OCI-LY1 (cell line): ENCODE measurements at regions not wholly inside any gene's neighbourhood (a gene's known extent, or its start where the extent isn't known, plus 50 kb on each side); places are given as distances from the start of the nearest gene placed in this dataset.

Source experiments
- H2AFZ ChIP-seq: fragments of 200-600 bp; sonication (generic), shearing (Covaris generic); 2 replicates; pipeline ENCODE4 v1.6.0; 2014; ENCODE audit warnings: antibody characterized with exemption, mild to moderate bottlenecking, low read length
- H3F3A ChIP-seq: fragments of 200-600 bp; sonication (generic), shearing (Covaris generic); 2 replicates; pipeline ENCODE4 v1.6.0; 2014; ENCODE audit warnings: mild to moderate bottlenecking, antibody characterized with exemption, low read length, moderate library complexity; ENCODE audit not compliant: insufficient read depth
- H3K27ac ChIP-seq: fragments of 200-600 bp; sonication (generic); 2 replicates; pipeline ENCODE4 v1.5.1; 2014; ENCODE audit warnings: low read length, mixed run types, mild to moderate bottlenecking, low read depth; ENCODE audit not compliant: poor library complexity, severe bottlenecking
- H3K27me3 ChIP-seq: fragments of 200-600 bp; sonication (generic); 2 replicates; pipeline ENCODE4 v1.6.0; 2014; ENCODE audit warnings: antibody characterized with exemption, mild to moderate bottlenecking, low read length, moderate library complexity; ENCODE audit not compliant: insufficient read depth
- H3K36me3 ChIP-seq: fragments of 200-600 bp; sonication (generic); 2 replicates; pipeline ENCODE4 v1.6.1; 2014; ENCODE audit warnings: mild to moderate bottlenecking, antibody characterized with exemption, low read length, moderate library complexity, mixed read lengths; ENCODE audit not compliant: insufficient read depth
- H3K4me1 ChIP-seq: fragments of 200-600 bp; sonication (generic); 2 replicates; pipeline ENCODE4 v1.5.1; 2014; ENCODE audit warnings: mild to moderate bottlenecking, low read length, moderate library complexity; ENCODE audit not compliant: insufficient read depth, severe bottlenecking
- H3K4me2 ChIP-seq: fragments of 200-600 bp; sonication (generic), shearing (Covaris generic); 2 replicates; pipeline ENCODE4 v1.6.1; 2014; ENCODE audit warnings: low read length
- H3K4me3 ChIP-seq: fragments of 200-600 bp; sonication (generic); 2 replicates; pipeline ENCODE4 v1.5.1; 2014; ENCODE audit warnings: low read length, low read depth, mild to moderate bottlenecking, mixed read lengths; ENCODE audit not compliant: poor library complexity, severe bottlenecking
- H3K79me2 ChIP-seq: fragments of 200-600 bp; shearing (Covaris generic); 2 replicates; pipeline ENCODE4 v1.6.1; 2016; ENCODE audit warnings: mixed run types, low read length, mixed read lengths; ENCODE audit not compliant: insufficient read depth
- H3K9ac ChIP-seq: fragments of 200-600 bp; sonication (generic), shearing (Covaris generic); 2 replicates; pipeline ENCODE4 v1.6.1; 2014; ENCODE audit warnings: mild to moderate bottlenecking, low read length, mixed read lengths
- H3K9me2 ChIP-seq: fragments of 200-600 bp; sonication (generic), shearing (Covaris generic); 2 replicates; pipeline ENCODE4 v1.6.1; 2014; ENCODE audit warnings: low read depth, mild to moderate bottlenecking, low read length, mixed read lengths
- H3K9me3 ChIP-seq: fragments of 200-600 bp; shearing (Covaris generic); 2 replicates; pipeline ENCODE4 v1.6.1; 2014; ENCODE audit warnings: low read length, mixed read lengths
- H4K20me1 ChIP-seq: fragments of 200-600 bp; sonication (generic), shearing (Covaris generic); 2 replicates; pipeline ENCODE4 v1.6.0; 2016; ENCODE audit warnings: mild to moderate bottlenecking, low read length; ENCODE audit not compliant: insufficient read depth
- EZH2 ChIP-seq: fragments of 200-600 bp; sonication (generic), shearing (Covaris generic); IDR thresholded peaks from 2 replicates; pipeline ENCODE4 v1.8.0; 2017; ENCODE audit warnings: borderline replicate concordance, mixed run types, mild to moderate bottlenecking, antibody characterized with exemption, low read length, moderate library complexity, mixed read lengths
- TF ChIP-seq, protein P1 (sequence below): fragments of 200-600 bp; sonication (generic), shearing (Covaris generic); IDR thresholded peaks from 2 replicates; pipeline ENCODE4 v1.5.1; 2017; ENCODE audit warnings: mild to moderate bottlenecking, antibody characterized with exemption, low read length, moderate library complexity, mixed read lengths

GRCh38 chr12:107998863-107999262 lies 130.2 kb upstream of the WSCD2 start:
- Histone ChIP-seq H3F3A (no peaks in the 10 kb centered on the region), H3K4me2 (no peak overlapping the region), H3K4me3 (no peak overlapping the region), H2AFZ (no peak overlapping the region), H3K27ac (no peak overlapping the region), H3K9ac (no peak overlapping the region), H3K36me3 (no peaks in the 10 kb centered on the region), H4K20me1 (no peaks in the 10 kb centered on the region), H3K9me2 (no peaks in the 10 kb centered on the region), H3K9me3 (no peaks in the 10 kb centered on the region), H3K4me1 (no peaks in the 10 kb centered on the region), H3K27me3 (no peaks in the 10 kb centered on the region), H3K79me2 (no peaks in the 10 kb centered on the region)
- TF ChIP-seq, protein P1, sequence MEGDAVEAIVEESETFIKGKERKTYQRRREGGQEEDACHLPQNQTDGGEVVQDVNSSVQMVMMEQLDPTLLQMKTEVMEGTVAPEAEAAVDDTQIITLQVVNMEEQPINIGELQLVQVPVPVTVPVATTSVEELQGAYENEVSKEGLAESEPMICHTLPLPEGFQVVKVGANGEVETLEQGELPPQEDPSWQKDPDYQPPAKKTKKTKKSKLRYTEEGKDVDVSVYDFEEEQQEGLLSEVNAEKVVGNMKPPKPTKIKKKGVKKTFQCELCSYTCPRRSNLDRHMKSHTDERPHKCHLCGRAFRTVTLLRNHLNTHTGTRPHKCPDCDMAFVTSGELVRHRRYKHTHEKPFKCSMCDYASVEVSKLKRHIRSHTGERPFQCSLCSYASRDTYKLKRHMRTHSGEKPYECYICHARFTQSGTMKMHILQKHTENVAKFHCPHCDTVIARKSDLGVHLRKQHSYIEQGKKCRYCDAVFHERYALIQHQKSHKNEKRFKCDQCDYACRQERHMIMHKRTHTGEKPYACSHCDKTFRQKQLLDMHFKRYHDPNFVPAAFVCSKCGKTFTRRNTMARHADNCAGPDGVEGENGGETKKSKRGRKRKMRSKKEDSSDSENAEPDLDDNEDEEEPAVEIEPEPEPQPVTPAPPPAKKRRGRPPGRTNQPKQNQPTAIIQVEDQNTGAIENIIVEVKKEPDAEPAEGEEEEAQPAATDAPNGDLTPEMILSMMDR: no peak
- TF ChIP-seq EZH2: no peak

GRCh38 chr12:108000111-108000510 lies 129.0 kb upstream of the WSCD2 start:
- Histone ChIP-seq H2AFZ (no peak overlapping the region), H3K9ac (no peak overlapping the region), H3K36me3 (no peaks in the 10 kb centered on the region), H3K27me3 (no peaks in the 10 kb centered on the region), H3K4me1 (no peaks in the 10 kb centered on the region), H3K4me2 (no peak overlapping the region), H3K9me2 (no peaks in the 10 kb centered on the region), H3F3A (no peaks in the 10 kb centered on the region), H3K9me3 (no peaks in the 10 kb centered on the region), H4K20me1 (no peaks in the 10 kb centered on the region), H3K79me2 (no peaks in the 10 kb centered on the region), H3K27ac (no peak overlapping the region), H3K4me3 (no peak overlapping the region)
- TF ChIP-seq, protein P1: no peak
- no peak for TF ChIP-seq EZH2

GRCh38 chr12:108004319-108004718 lies 124.8 kb upstream of the WSCD2 start:
- no peaks in the 10 kb centered on the region for H3K36me3 ChIP-seq
- H2AFZ ChIP-seq: no peak overlapping the region
- no peak overlapping the region for H3K9ac ChIP-seq
- H3K4me3 ChIP-seq: no peak overlapping the region
- H3K4me2 ChIP-seq: no peak overlapping the region
- H3K79me2 ChIP-seq: no peaks in the 10 kb centered on the region
- H3K27me3 ChIP-seq: no peaks in the 10 kb centered on the region
- H3K4me1 ChIP-seq: no peaks in the 10 kb centered on the region
- no peak for TF ChIP-seq EZH2
- TF ChIP-seq, protein P1: no peak
- H3F3A ChIP-seq: no peaks in the 10 kb centered on the region
- H3K27ac ChIP-seq: no peak overlapping the region
- no peaks in the 10 kb centered on the region for H4K20me1 ChIP-seq
- no peaks in the 10 kb centered on the region for H3K9me2 ChIP-seq
- no peaks in the 10 kb centered on the region for H3K9me3 ChIP-seq
